RWPE2 (cell line): ENCODE measurements at regions not wholly inside any gene's neighbourhood (a gene's known extent, or its start where the extent isn't known, plus 50 kb on each side); places are given as distances from the start of the nearest gene placed in this dataset.

Experiments used
- ATAC-seq: fragments of 200-7000 bp; cut with Tn5 transposase; 3 replicates; pipeline ENCODE4 v1.9.1; 2021; ENCODE audit warnings: low read depth
- DNase-seq: peaks from one replicate; pipeline ENCODE4 v3.0.0-alpha.2; 2020; ENCODE audit warnings: low spot score
- H3K27ac ChIP-seq: fragments of 450-650 bp; 2 replicates; pipeline ENCODE4 v1.5.1; 2017; ENCODE audit warnings: mild to moderate bottlenecking; ENCODE audit not compliant: poor library complexity, severe bottlenecking
- H3K27me3 ChIP-seq: fragments of 250-450 bp; sonication (Bioruptor Pico); 2 replicates; pipeline ENCODE4 v1.5.1; 2021; ENCODE audit warnings: mild to moderate bottlenecking, moderate library complexity; ENCODE audit not compliant: insufficient read depth, poor library complexity, severe bottlenecking
- H3K36me3 ChIP-seq: fragments of 250-450 bp; sonication (Bioruptor Pico); 2 replicates; pipeline ENCODE4 v1.5.1; 2020; ENCODE audit warnings: low read depth, mild to moderate bottlenecking, moderate library complexity
- H3K4me1 ChIP-seq: fragments of 250-450 bp; sonication (Bioruptor Pico); 2 replicates; pipeline ENCODE4 v1.5.1; 2021; ENCODE audit warnings: mild to moderate bottlenecking, moderate library complexity; ENCODE audit not compliant: insufficient read depth, poor library complexity, severe bottlenecking
- H3K4me3 ChIP-seq: fragments of 250-450 bp; sonication (Bioruptor Pico); 2 replicates; pipeline ENCODE4 v1.5.1; 2021; ENCODE audit warnings: mild to moderate bottlenecking, moderate library complexity; ENCODE audit not compliant: severe bottlenecking
- H3K9me3 ChIP-seq: fragments of 250-450 bp; sonication (Bioruptor Pico); 2 replicates; pipeline ENCODE4 v1.5.1; 2021; ENCODE audit warnings: mild to moderate bottlenecking, moderate library complexity; ENCODE audit not compliant: severe bottlenecking
- TF ChIP-seq, protein P1 (sequence below): fragments of 450-650 bp; IDR thresholded peaks from one replicate; pipeline ENCODE4 v1.5.1; 2017; ENCODE audit warnings: mild to moderate bottlenecking, moderate library complexity; ENCODE audit not compliant: poor library complexity, severe bottlenecking

DNA sequence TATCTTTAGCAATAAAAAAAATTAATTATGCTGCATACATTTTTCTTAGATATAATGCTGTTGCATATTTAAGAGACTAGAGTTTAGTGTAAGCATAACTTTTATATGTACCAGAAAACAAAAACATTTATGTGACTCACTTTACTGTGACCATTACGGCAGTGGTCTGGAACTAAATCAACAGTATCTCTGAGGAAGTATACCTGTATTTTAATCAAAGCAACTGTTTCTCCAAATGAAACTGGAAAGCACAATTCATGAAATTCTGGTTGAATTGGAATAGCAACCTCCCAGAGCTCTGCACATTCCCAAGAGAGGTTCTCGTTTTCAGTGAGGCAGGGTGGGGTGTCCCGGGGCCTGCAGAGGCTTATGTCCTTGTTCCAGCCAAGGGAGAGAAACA, 112.2 kb upstream of the TACR1 start:
- Histone ChIP-seq H3K36me3 (no peaks in the 10 kb centered on the region), H3K27me3 (no peaks in the 10 kb centered on the region), H3K4me3 (no peak overlapping the region), H3K27ac (no peak overlapping the region), H3K9me3 (no peaks in the 10 kb centered on the region), H3K4me1 (peaks cover 6% of the 10 kb centered on the region)
- no peak for ATAC-seq
- TF ChIP-seq, protein P1, sequence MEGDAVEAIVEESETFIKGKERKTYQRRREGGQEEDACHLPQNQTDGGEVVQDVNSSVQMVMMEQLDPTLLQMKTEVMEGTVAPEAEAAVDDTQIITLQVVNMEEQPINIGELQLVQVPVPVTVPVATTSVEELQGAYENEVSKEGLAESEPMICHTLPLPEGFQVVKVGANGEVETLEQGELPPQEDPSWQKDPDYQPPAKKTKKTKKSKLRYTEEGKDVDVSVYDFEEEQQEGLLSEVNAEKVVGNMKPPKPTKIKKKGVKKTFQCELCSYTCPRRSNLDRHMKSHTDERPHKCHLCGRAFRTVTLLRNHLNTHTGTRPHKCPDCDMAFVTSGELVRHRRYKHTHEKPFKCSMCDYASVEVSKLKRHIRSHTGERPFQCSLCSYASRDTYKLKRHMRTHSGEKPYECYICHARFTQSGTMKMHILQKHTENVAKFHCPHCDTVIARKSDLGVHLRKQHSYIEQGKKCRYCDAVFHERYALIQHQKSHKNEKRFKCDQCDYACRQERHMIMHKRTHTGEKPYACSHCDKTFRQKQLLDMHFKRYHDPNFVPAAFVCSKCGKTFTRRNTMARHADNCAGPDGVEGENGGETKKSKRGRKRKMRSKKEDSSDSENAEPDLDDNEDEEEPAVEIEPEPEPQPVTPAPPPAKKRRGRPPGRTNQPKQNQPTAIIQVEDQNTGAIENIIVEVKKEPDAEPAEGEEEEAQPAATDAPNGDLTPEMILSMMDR: no peak
- DNase-seq: no peak

DNA sequence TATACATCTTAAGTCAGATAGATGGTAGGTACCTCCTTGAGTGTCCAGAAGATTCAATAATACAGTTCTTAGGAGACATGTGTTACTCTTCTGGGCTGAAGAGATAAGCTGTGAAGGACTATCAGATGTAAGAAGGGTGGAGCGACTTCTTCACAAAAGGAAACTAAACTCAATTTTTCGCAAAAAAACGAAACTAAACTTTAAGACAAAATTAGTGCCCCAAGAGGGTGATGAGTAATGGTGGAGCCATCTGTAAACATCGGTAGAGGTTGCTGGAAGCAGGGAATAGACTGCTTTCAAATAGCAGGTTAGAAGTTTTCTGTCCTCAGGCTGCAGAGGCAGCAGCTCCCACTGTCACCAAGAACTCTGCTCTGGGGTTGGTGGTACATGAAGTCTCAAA, 111.6 kb upstream of the TACR1 start:
- TF ChIP-seq, protein P1: no peak
- ATAC-seq: 0 out of 3 replicates have a peak, but pooled peaks have one; percentile 42
- Histone ChIP-seq H3K4me1 (peaks cover 6% of the 10 kb centered on the region), H3K27me3 (no peaks in the 10 kb centered on the region), H3K27ac (no peak overlapping the region), H3K36me3 (no peaks in the 10 kb centered on the region), H3K9me3 (no peaks in the 10 kb centered on the region), H3K4me3 (no peak overlapping the region)
- DNase-seq: no peak

DNA sequence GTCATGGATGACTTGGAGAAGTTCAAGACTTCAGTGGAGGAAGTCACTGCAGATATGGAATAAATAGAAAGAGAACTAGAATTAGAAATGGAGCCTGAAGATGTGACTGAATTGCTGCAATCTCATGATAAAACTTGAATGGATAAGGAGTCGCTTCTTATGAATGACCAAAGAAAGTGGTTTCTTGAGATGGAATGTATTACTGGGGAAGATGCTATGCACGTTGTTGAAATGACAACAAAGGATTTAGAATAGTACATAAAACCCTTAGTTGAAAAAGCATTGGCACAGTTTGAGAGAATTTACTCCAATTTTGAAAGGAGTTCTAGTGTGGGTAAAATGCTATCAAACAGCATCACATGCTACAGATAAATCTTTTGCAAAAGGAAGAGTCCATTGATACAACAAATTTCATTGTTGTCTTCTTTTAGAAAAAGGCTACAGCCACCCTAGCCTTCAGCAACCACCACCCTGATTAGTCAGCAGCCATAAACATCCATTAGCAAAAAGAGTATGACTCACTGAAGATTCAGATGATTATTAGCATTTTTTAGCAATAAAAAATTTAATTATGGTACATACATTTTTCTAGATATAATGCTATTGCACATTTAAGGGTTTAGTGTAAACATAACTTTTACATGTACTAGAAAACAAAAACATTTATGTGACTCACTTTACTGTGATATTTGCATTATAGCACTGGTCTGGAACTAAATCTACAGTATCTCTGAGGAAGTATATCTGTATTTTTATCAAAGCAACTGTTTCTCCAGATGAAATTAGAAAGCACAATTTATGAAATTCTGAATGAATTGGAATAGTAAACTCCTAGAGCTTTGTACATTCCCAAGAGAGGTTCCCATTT, 110.5 kb upstream of the TACR1 start:
- no peaks in the 10 kb centered on the region for H3K27me3 ChIP-seq
- DNase-seq (no peak), ATAC-seq (peak; percentile 55; the same call in 2 of the 3 replicates)
- H3K4me1 ChIP-seq: peaks cover 6% of the 10 kb centered on the region
- H3K9me3 ChIP-seq: no peaks in the 10 kb centered on the region
- H3K4me3 ChIP-seq: no peak overlapping the region
- no peak overlapping the region for H3K27ac ChIP-seq
- TF ChIP-seq, protein P1: no peak
- no peaks in the 10 kb centered on the region for H3K36me3 ChIP-seq

DNA sequence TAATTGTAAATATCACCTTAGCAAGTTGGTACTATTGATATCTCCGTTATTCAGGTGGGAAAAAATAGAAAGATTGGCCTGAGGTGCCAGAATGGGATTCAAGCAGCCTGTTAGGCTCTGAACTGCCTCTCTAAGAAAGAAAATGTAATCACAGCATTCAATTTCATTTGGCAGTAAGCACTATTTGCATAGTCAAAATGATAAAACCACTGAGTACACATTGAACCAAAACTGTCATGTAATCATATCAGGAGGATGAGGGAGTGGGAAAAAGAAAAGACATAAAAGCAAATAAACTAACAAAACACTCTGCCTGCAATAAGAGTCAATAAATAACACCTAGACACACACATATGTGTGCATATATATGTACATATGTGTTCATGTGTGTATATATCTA, 103.9 kb upstream of the TACR1 start:
- no peak overlapping the region for H3K27ac ChIP-seq
- no peak for DNase-seq
- no peaks in the 10 kb centered on the region for H3K9me3 ChIP-seq
- H3K27me3 ChIP-seq: no peaks in the 10 kb centered on the region
- TF ChIP-seq, protein P1: no peak
- no peaks in the 10 kb centered on the region for H3K4me1 ChIP-seq
- H3K4me3 ChIP-seq: no peak overlapping the region
- no peaks in the 10 kb centered on the region for H3K36me3 ChIP-seq
- no peak for ATAC-seq

DNA sequence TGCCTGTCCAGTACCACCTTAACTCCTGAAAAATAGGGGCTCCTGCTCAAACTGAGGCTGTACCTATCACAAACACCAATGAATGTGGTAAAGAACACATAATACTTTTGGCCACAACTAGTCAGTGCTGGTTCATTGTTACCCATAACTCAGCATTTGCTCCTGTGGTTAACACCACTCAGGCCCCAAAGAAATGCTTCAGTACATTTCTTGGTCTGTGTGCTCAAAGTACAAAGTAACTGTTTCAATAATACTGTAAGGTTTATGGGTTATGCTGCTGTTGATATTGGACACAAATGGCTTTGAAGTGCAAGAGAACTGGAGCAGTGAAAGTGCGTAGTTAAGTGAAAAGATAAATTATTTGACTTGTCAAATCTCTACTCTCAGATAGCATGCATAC, 95.0 kb upstream of the TACR1 start:
- no peak for ATAC-seq
- TF ChIP-seq, protein P1: no peak
- H3K36me3 ChIP-seq: no peaks in the 10 kb centered on the region

More for the DNA sequence above, 95.0 kb upstream of the TACR1 start:
- H3K27me3 ChIP-seq: no peaks in the 10 kb centered on the region
- H3K27ac ChIP-seq: no peak overlapping the region
- H3K4me1 ChIP-seq: peaks cover 2% of the 10 kb centered on the region
- H3K9me3 ChIP-seq: no peaks in the 10 kb centered on the region
- no peak overlapping the region for H3K4me3 ChIP-seq
- DNase-seq: no peak
